ENCODE measurements at regions not wholly inside any gene's neighbourhood (a gene's known extent, or its start where the extent isn't known, plus 50 kb on each side); places are given as distances from the start of the nearest gene placed in this dataset.

GRCh38 chr1:220378571-220379302 is 106.5 kb upstream of the RAB3GAP2 start:
- TF ChIP-seq CC2D1A (CRISPR knock-in tag; IDR thresholded peaks at IDR 0.05) = no peak
- TF ChIP-seq ZNF337 (CRISPR knock-in tag; IDR thresholded peaks at IDR 0.05; ENCODE audit: borderline replicate concordance, low read depth) = no peak
- no peak for TF ChIP-seq GATAD1 (CRISPR knock-in tag; IDR thresholded peaks at IDR 0.05)
- TF ChIP-seq ZNF281 (CRISPR knock-in tag; IDR thresholded peaks at IDR 0.05; ENCODE audit: borderline replicate concordance) = no peak
